Ascending aorta (tissue), 2 donors: ENCODE measurements at regions not wholly inside any gene's neighbourhood (a gene's known extent, or its start where the extent isn't known, plus 50 kb on each side); places are given as distances from the start of the nearest gene placed in this dataset.

Experiments used
- DNase-seq, 2 donors: peaks; one replicate each; pipeline ENCODE4 v3.0.0-alpha.2; 2019; ENCODE audit warnings: low spot score in 2 of 2
- H3K27ac ChIP-seq, 2 donors: fragments of 200-600 bp; sonication (generic); one replicate each; pipeline ENCODE4 v1.5.1; 2016 to 2017; ENCODE audit warnings: mild to moderate bottlenecking in 1 of 2
- H3K27me3 ChIP-seq: fragments of 200-600 bp; sonication (generic); one replicate; pipeline ENCODE4 v1.5.1; 2017
- H3K36me3 ChIP-seq, 2 donors: fragments of 200-600 bp; sonication (generic); one replicate each; pipeline ENCODE4 v1.5.1; 2016
- H3K4me1 ChIP-seq, 2 donors: fragments of 200-600 bp; sonication (generic); one replicate each; pipeline ENCODE4 v1.5.1; 2016 to 2017; ENCODE audit warnings: mild to moderate bottlenecking in 1 of 2
- H3K4me3 ChIP-seq, 2 donors: fragments of 200-600 bp; sonication (generic); one replicate each; pipeline ENCODE4 v1.5.1; 2016 to 2017; ENCODE audit warnings: mild to moderate bottlenecking in 1 of 2
- H3K9me3 ChIP-seq, 2 donors: fragments of 200-600 bp; sonication (generic); one replicate each; pipeline ENCODE4 v1.5.1; 2016
- intact Hi-C: fragments of 100-400 bp; cut with DNase I; formaldehyde crosslinking; loops from one replicate; pipeline ENCODE4 v1.15.1; 2023
- TF ChIP-seq, protein P1 (sequence below), 3 experiments: fragments of 200-600 bp in 2 of 3; fragments of 450-650 bp in 1 of 3; sonication (generic) in 2 of 3; IDR thresholded peaks; one replicate each; pipeline ENCODE4 v1.5.1; 2016 to 2019; ENCODE audit warnings: antibody characterized with exemption in 3 of 3, mild to moderate bottlenecking in 1 of 3, moderate library complexity in 1 of 3

DNA sequence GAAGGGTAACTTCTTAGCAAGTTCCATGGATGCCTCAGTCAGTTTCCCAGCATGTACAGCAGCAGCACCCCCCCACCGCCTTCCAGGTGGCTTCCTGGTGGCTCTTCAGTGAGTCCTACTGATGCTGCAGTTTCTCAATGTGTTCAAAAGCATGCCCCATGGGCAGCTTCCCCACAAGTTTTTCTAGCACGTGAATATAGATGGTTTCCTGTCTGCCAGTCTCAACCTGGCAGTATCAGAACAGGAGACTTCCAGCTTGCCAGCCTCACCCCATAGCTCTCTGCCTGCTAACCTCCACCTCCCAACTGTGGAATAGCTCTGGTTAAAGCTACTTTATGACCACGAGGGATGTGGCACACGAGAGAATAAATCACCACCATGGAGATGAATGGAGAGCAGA lies 188.3 kb upstream of the SLCO3A1 start:
- Histone ChIP-seq H3K4me3 (no peak overlapping the region), H3K4me1 (no peaks in the 10 kb centered on the region), H3K27me3 (no peaks in the 10 kb centered on the region), H3K9me3 (no peaks in the 10 kb centered on the region), H3K36me3 (no peaks in the 10 kb centered on the region), H3K27ac (no peak overlapping the region)
- DNase-seq: no peak
- intact Hi-C loops: no loop called here
- TF ChIP-seq, protein P1, sequence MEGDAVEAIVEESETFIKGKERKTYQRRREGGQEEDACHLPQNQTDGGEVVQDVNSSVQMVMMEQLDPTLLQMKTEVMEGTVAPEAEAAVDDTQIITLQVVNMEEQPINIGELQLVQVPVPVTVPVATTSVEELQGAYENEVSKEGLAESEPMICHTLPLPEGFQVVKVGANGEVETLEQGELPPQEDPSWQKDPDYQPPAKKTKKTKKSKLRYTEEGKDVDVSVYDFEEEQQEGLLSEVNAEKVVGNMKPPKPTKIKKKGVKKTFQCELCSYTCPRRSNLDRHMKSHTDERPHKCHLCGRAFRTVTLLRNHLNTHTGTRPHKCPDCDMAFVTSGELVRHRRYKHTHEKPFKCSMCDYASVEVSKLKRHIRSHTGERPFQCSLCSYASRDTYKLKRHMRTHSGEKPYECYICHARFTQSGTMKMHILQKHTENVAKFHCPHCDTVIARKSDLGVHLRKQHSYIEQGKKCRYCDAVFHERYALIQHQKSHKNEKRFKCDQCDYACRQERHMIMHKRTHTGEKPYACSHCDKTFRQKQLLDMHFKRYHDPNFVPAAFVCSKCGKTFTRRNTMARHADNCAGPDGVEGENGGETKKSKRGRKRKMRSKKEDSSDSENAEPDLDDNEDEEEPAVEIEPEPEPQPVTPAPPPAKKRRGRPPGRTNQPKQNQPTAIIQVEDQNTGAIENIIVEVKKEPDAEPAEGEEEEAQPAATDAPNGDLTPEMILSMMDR (IDR thresholded peaks at IDR 0.05): no peak

- TF ChIP-seq, protein P1 (IDR thresholded peaks at IDR 0.05): no peak
- H3K27ac ChIP-seq: no peak overlapping the region
- DNase-seq: no peak
- no peaks in the 10 kb centered on the region for H3K36me3 ChIP-seq
- no peak overlapping the region for H3K4me3 ChIP-seq
- H3K4me1 ChIP-seq: no peaks in the 10 kb centered on the region
- no peaks in the 10 kb centered on the region for H3K9me3 ChIP-seq
- intact Hi-C loops: no loop called here
- H3K27me3 ChIP-seq: no peaks in the 10 kb centered on the region
These were observed 185.1 kb upstream of the SLCO3A1 start for GRCh38 chr15:91668370-91668769.

- no peaks in the 10 kb centered on the region for H3K36me3 ChIP-seq
- H3K27me3 ChIP-seq: no peaks in the 10 kb centered on the region
- DNase-seq: no peak
- H3K4me3 ChIP-seq: no peak overlapping the region
- intact Hi-C loops: no loop called here
- H3K4me1 ChIP-seq: no peaks in the 10 kb centered on the region
- no peak overlapping the region for H3K27ac ChIP-seq
- peaks cover 0 to 4% of the 10 kb centered on the region in 2 donors for H3K9me3 ChIP-seq
- TF ChIP-seq, protein P1 (IDR thresholded peaks at IDR 0.05): no peak
These were observed 183.4 kb upstream of the SLCO3A1 start for GRCh38 chr15:91670108-91670507.

DNA sequence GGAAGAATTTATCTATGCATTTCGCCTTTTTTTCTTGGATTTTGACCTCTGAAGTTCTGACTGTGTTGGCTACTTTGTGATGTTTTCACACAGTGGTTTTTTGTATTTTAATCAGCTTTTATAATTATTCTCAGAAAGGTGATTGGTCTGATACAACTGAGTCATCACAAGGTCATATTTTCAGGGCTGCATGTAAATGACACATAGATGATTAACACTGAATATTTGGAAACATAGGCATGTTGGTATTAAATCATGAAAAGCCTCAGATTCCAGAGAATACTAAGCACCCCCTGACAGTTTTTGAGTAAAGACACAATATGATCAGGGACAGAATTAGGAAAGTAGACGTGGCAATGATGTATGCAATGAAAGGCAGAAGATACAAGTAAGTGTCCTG lies 175.5 kb upstream of the SLCO3A1 start:
- intact Hi-C loops: no loop called here
- Histone ChIP-seq H3K36me3 (no peaks in the 10 kb centered on the region), H3K4me3 (no peak overlapping the region), H3K9me3 (peaks cover 0 to 4% of the 10 kb centered on the region in 2 donors), H3K4me1 (no peaks in the 10 kb centered on the region), H3K27ac (no peak overlapping the region), H3K27me3 (no peaks in the 10 kb centered on the region)
- DNase-seq: no peak
- TF ChIP-seq, protein P1 (IDR thresholded peaks at IDR 0.05): no peak

- Histone ChIP-seq H3K27ac (no peak overlapping the region), H3K4me3 (no peak overlapping the region), H3K27me3 (no peaks in the 10 kb centered on the region), H3K36me3 (no peaks in the 10 kb centered on the region), H3K4me1 (no peaks in the 10 kb centered on the region), H3K9me3 (no peaks in the 10 kb centered on the region)
- DNase-seq: no peak
- intact Hi-C loops: no loop called here
- TF ChIP-seq, protein P1 (IDR thresholded peaks at IDR 0.05): no peak
These were observed 174.1 kb upstream of the SLCO3A1 start for GRCh38 chr15:91679447-91679846.

DNA sequence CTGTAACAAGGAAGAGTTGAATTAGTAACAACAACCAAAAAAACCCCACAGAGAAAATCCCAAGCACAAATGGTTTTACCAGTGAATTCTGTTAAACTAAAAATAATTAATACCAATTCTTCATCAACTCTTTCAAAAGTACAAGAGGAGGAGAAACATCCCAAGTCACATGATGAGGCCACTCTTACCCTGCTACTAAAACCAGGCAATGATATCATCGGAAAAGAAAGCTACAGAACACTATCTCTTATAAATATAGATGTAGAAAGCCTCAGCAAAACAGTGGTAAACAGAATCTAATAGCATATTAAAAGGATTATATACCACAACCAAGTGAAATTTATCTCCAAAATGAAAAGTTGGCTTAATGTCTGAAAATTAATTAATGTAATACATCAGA lies 168.1 kb upstream of the SLCO3A1 start:
- intact Hi-C loops: no loop called here
- no peak for DNase-seq

More for the DNA sequence above, 168.1 kb upstream of the SLCO3A1 start:
- Histone ChIP-seq H3K9me3 (no peaks in the 10 kb centered on the region), H3K27ac (no peak overlapping the region), H3K4me1 (no peaks in the 10 kb centered on the region), H3K4me3 (no peak overlapping the region), H3K36me3 (no peaks in the 10 kb centered on the region), H3K27me3 (no peaks in the 10 kb centered on the region)
- TF ChIP-seq, protein P1 (IDR thresholded peaks at IDR 0.05): no peak
